Uterus (tissue), 3 donors: ENCODE measurements at regions not wholly inside any gene's neighbourhood (a gene's known extent, or its start where the extent isn't known, plus 50 kb on each side); places are given as distances from the start of the nearest gene placed in this dataset.

Experiments used
- DNase-seq, 2 donors: peaks; one replicate each; pipeline ENCODE4 v3.0.0-alpha.2; 2019 to 2020
- H3K27ac ChIP-seq, 2 donors: fragments of 200-600 bp; sonication (generic); 1 replicate in 1 of 2; 2 replicates in 1 of 2; pipeline ENCODE4 v1.5.1; 2016 to 2018
- H3K27me3 ChIP-seq, 2 donors: fragments of 200-600 bp; sonication (generic); one replicate each; pipeline ENCODE4 v1.5.1; 2018 to 2019; ENCODE audit warnings: control low read depth in 1 of 2
- H3K36me3 ChIP-seq, 2 donors: fragments of 200-600 bp; sonication (generic); one replicate each; pipeline ENCODE4 v1.5.1; 2019; ENCODE audit warnings: control low read depth in 1 of 2
- H3K4me1 ChIP-seq, 2 donors: fragments of 200-600 bp; sonication (generic); one replicate each; pipeline ENCODE4 v1.5.1; 2018 to 2019; ENCODE audit warnings: control low read depth in 1 of 2
- H3K4me3 ChIP-seq, 2 donors: fragments of 200-600 bp; sonication (generic); 1 replicate in 1 of 2; 2 replicates in 1 of 2; pipeline ENCODE4 v1.5.1; 2018 to 2019; ENCODE audit warnings: mild to moderate bottlenecking in 1 of 2
- H3K9me3 ChIP-seq, 2 donors: fragments of 200-600 bp; sonication (generic); one replicate each; pipeline ENCODE4 v1.5.1; 2019; ENCODE audit warnings: control low read depth in 1 of 2
- CTCF ChIP-seq, 4 experiments: fragments of 200-600 bp in 2 of 4; fragments of 450-650 bp in 2 of 4; sonication (generic) in 2 of 4; IDR thresholded peaks; one replicate each; pipeline ENCODE4 v1.5.1; 2016 to 2019; ENCODE audit warnings: antibody characterized with exemption in 4 of 4, mild to moderate bottlenecking in 2 of 4, moderate library complexity in 1 of 4
- POLR2A ChIP-seq, 2 donors: fragments of 450-650 bp; IDR thresholded peaks; one replicate each; pipeline ENCODE4 v1.6.1; 2016; ENCODE audit warnings: antibody characterized with exemption in 2 of 2, mild to moderate bottlenecking in 1 of 2, moderate library complexity in 1 of 2
- intact Hi-C: fragments of 100-400 bp; cut with DNase I; formaldehyde crosslinking; loops from one replicate; pipeline ENCODE4 v1.15.1; 2023; ENCODE audit warnings: low total_unique reads
- donor health status: DM: yes; HTN: yes; CAD: no.

- DNase-seq, result no peak
- no peaks in the 10 kb centered on the region for H3K27me3 ChIP-seq
- no peaks in the 10 kb centered on the region for H3K36me3 ChIP-seq
- intact Hi-C loops, result no loop called here
- H3K9me3 ChIP-seq, result no peaks in the 10 kb centered on the region
- TF ChIP-seq POLR2A (IDR thresholded peaks at IDR 0.05) (no peak), CTCF (IDR thresholded peaks at IDR 0.05) (no peak)
- no peak overlapping the region for H3K27ac ChIP-seq
- H3K4me1 ChIP-seq, result no peaks in the 10 kb centered on the region
- no peak overlapping the region for H3K4me3 ChIP-seq
Measured at GRCh38 chr6:87803791-87804190, 101.8 kb upstream of the AKIRIN2 start.

- no peak for TF ChIP-seq CTCF (IDR thresholded peaks at IDR 0.05)
- TF ChIP-seq POLR2A (IDR thresholded peaks at IDR 0.05), result no peak
- no peak for DNase-seq
- no peaks in the 10 kb centered on the region for H3K36me3 ChIP-seq
- no peaks in the 10 kb centered on the region for H3K4me1 ChIP-seq
- no peaks in the 10 kb centered on the region for H3K9me3 ChIP-seq
- H3K4me3 ChIP-seq, result no peak overlapping the region
- no peak overlapping the region for H3K27ac ChIP-seq
- intact Hi-C loops, result no loop called here
- no peaks in the 10 kb centered on the region for H3K27me3 ChIP-seq
Measured at GRCh38 chr6:87799651-87800050, 97.6 kb upstream of the AKIRIN2 start.

- DNase-seq, result no peak
- intact Hi-C loops, result no loop called here
- Histone ChIP-seq H3K4me1 (no peaks in the 10 kb centered on the region), H3K4me3 (no peak overlapping the region), H3K27ac (no peak overlapping the region), H3K36me3 (no peaks in the 10 kb centered on the region), H3K27me3 (no peaks in the 10 kb centered on the region), H3K9me3 (no peaks in the 10 kb centered on the region)
- TF ChIP-seq CTCF (IDR thresholded peaks at IDR 0.05) (no peak), POLR2A (IDR thresholded peaks at IDR 0.05) (no peak)
Measured at GRCh38 chr6:87798393-87799278, 96.6 kb upstream of the AKIRIN2 start.

- DNase-seq, result no peak
- H3K4me1 ChIP-seq, result no peaks in the 10 kb centered on the region
- no peaks in the 10 kb centered on the region for H3K9me3 ChIP-seq
- TF ChIP-seq POLR2A (IDR thresholded peaks at IDR 0.05), result no peak
- no peak for TF ChIP-seq CTCF (IDR thresholded peaks at IDR 0.05)
- no peak overlapping the region for H3K27ac ChIP-seq
- intact Hi-C loops, result no loop called here
- no peaks in the 10 kb centered on the region for H3K36me3 ChIP-seq
- no peak overlapping the region for H3K4me3 ChIP-seq
- H3K27me3 ChIP-seq, result no peaks in the 10 kb centered on the region
Measured at GRCh38 chr6:87794922-87795885, 93.2 kb upstream of the AKIRIN2 start.

GRCh38 chr6:87793315-87793714 lies 91.3 kb upstream of the AKIRIN2 start:
- intact Hi-C loops, result no loop called here
- Histone ChIP-seq H3K9me3 (no peaks in the 10 kb centered on the region), H3K4me1 (no peaks in the 10 kb centered on the region), H3K36me3 (no peaks in the 10 kb centered on the region), H3K27ac (no peak overlapping the region), H3K27me3 (no peaks in the 10 kb centered on the region), H3K4me3 (no peak overlapping the region)
- no peak for TF ChIP-seq POLR2A (IDR thresholded peaks at IDR 0.05)
- no peak for TF ChIP-seq CTCF (IDR thresholded peaks at IDR 0.05)
- no peak for DNase-seq
